Activated CD4-positive, alpha-beta T cell treated with anti-CD3 and anti-CD28 coated beads, Interleukin-2, amount 50 U/mL, for 16 hours (primary cell): ENCODE measurements at regions not wholly inside any gene's neighbourhood (a gene's known extent, or its start where the extent isn't known, plus 50 kb on each side); places are given as distances from the start of the nearest gene placed in this dataset.
A peak's percentile ranks its signal among the peaks of the same experiment; 100 is the strongest.
"Not testable (repeated sequence)": the region's sequence is repeated elsewhere in the genome, so short reads cannot be mapped to it uniquely, and the experiment has no call there.

Experiments
- DNase-seq: peaks from one replicate; pipeline ENCODE4 v3.0.0-alpha.2; 2020

- no peak for DNase-seq
Measured at GRCh38 chr4:10879411-10880110, 195.0 kb upstream of the CLNK start.

- DNase-seq = no peak
Measured at GRCh38 chr4:10878861-10879260, 194.3 kb upstream of the CLNK start.

- no peak for DNase-seq
Measured at GRCh38 chr4:10877076-10877475, 192.5 kb upstream of the CLNK start.

- no peak for DNase-seq
Measured at GRCh38 chr4:10875144-10875799, 190.7 kb upstream of the CLNK start.

DNA sequence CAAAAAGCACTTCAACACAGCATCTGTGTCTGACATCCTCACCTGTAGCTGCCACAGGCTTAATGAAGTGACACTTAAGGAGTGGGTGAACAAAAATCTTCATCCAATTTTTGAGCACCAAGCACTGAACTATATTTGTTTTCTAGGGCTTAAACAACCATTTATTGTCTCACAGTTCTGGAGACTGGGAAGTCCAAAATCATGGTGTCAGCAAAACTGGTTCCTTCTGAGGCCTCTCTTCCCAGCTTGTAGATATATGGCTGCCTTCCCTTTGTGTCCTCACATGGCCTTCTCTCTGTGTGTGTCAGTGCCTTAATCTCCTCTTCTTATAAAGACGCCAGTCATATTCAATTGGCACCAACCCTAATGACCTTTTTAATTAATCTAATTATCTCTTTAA, 189.2 kb upstream of the CLNK start:
- no peak for DNase-seq

GRCh38 chr4:10872833-10873517, 188.4 kb upstream of the CLNK start:
- DNase-seq = no peak

- no peak for DNase-seq
Measured at GRCh38 chr4:10866666-10867065, 182.1 kb upstream of the CLNK start.

DNA sequence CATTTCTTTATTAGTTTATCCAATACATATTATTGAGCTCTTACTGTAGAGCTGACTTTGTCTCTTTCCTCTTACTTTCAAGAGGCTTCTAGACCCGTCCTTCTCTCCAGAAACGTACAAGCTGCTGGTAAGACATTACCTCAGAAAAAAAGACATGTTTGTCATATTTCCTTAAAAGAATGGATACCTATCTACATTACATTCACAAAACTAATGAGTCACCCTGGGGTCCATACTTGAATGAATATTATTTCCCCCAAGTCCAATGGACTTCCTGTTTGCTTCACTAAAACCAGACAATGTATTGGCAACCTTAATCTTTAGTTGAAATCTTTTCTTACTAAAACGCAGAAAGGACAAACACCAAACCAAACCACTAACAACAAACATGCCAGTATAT, 176.5 kb upstream of the CLNK start:
- no peak for DNase-seq

DNA sequence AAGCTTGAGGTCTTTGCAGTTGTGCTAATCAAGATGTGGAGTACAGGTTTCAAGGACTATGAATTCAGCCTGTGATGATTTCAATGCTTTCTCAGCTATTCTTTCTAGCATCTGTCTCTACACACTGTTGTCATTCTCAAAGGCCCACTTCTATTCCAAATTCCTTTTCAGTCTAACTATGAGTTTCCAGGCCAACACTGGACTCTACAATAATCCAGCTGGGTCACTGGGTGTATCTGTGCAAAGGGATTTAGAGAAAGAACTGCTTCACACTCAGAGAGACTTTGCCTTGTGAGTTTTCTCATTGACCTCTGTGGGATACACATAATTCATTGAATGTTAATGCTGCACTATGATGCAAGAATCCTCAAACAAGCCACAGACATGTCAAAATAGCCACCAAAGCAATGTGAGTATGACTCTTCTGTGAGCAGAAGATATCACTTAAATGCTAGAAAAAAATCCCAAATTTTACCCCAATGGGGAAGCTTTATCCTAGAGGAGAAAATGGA, 171.8 kb upstream of the CLNK start:
- no peak for DNase-seq

GRCh38 chr4:10853196-10853595, 168.6 kb upstream of the CLNK start:
- DNase-seq = no peak

DNA sequence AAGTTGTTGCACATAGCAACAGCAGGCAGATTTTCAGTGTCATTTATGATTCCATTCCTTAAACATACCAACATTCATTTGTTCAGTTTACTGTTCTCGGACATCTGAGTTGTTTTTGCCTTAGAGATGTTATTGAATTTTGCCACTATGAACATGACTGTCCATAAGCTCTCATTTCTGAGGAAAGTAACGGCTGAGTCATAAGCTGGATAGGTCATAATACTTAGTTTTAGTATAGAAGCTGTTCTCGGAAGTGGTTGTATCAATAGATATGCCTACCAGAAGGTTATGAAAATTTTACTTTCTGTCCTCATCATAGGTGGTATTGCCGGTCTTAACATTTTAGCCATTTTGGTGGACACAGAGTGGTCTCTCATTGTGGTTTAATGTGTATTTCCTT, 157.1 kb upstream of the CLNK start:
- no peak for DNase-seq

DNA sequence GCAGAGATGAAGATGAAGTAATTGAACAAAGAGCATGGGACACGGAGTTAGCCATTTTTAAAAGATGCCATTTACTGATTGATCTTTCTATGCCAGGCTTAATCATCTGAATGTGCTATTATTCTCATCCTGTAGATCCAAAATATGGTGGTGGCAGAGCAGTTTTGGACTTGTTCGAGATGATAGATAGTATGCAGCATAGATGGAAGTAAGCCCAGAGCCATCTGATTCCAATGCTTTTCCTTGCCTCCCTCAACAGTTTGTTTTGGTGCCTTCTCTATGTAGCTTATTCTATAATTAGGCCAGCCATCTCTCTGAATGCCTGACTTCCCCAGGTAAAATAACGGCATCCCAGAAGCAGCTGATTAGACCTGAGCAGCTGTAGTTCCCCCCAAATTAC, 152.6 kb upstream of the CLNK start:
- DNase-seq = no peak

GRCh38 chr4:10832806-10833628, 148.4 kb upstream of the CLNK start:
- no peak for DNase-seq

- no peak for DNase-seq
Measured at GRCh38 chr4:10831727-10832408, 147.3 kb upstream of the CLNK start.

DNA sequence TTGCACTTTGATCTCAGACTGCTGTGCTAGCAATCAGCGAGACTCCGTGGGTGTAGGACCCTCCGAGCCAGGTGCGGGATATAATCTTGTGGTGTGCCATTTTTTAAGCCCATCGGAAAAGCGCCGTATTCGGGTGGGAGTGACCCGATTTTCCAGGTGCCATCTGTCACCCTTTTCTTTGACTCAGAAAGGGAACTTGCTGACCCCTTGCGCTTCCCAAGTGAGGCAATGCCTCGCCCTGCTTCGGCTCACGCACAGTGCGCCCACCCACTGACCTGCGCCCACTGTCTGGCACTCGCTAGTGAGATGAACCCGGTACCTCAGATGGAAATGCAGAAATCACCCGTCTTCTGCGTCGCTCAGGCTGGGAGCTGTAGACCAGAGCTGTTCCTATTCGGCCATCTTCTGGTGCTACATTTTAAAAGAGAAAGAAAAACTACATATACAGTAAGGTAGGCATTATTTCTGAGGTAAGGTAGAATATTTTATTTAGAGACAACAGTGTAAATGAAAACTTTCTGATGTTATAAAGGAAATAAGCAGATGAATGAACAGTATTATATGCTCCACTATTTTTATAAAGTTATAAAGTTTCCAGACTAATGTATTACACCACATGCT, 144.5 kb upstream of the CLNK start:
- DNase-seq = not testable (repeated sequence)

- no peak for DNase-seq
Measured at GRCh38 chr4:10821826-10822225, 137.3 kb upstream of the CLNK start.

- no peak for DNase-seq
Measured at GRCh38 chr4:10816571-10816970, 132.0 kb upstream of the CLNK start.

GRCh38 chr4:10811991-10812390, 127.4 kb upstream of the CLNK start:
- no peak for DNase-seq

DNA sequence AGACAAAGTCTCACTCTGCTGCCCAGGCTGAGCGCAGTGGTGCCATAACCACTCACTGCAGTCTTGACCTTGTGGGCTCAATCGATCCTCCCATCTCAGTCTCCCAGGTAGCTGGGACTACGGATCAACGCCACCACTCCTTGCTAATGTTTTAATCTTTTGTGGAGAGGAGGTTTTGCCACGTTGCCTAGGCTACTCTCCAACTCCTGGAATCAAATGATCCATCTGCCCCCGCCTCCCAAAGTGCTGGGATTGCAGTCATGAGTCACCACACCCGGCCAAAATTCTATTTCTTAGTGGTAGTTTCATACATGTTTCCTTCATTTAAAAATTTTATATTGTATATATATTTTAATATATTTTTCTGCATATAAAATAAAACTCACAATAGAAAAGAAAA, 125.8 kb upstream of the CLNK start:
- DNase-seq = no peak

- peak; percentile 1 for DNase-seq
Measured at GRCh38 chr4:10809905-10810304, 125.3 kb upstream of the CLNK start.

GRCh38 chr4:10808591-10808990, 124.0 kb upstream of the CLNK start:
- no peak for DNase-seq
